GM18870 (cell line): ENCODE measurements at regions not wholly inside any gene's neighbourhood (a gene's known extent, or its start where the extent isn't known, plus 50 kb on each side); places are given as distances from the start of the nearest gene placed in this dataset.
A peak's percentile ranks its signal among the peaks of the same experiment; 100 is the strongest.

ENCODE experiments used
- ATAC-seq: cut with Tn5 transposase; IDR thresholded peaks from one replicate; pipeline ENCODE4 v1.9.1; 2021; ENCODE audit warnings: moderate library complexity; ENCODE audit not compliant: unreplicated experiment

DNA sequence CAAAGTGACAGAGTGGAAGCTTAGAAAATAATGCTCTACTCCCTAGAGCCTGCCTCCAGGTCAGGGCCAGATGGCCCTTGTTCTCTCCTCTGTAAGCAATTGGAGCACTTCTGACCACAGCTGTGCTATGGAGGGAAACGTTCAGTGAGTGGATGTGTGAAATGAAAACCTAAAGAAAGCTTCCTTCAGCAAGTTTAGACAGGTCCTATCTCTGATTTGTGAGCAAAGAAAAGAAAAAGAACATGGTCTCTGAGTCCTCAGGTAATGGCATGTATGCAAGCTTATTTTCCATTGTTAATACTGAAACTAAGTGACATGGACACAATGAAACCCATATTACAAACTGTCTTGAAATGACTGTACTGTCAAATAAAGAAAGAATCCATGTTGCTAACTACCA, 1486.8 kb downstream of the EFNB2 start:
- ATAC-seq: peak; percentile 98

DNA sequence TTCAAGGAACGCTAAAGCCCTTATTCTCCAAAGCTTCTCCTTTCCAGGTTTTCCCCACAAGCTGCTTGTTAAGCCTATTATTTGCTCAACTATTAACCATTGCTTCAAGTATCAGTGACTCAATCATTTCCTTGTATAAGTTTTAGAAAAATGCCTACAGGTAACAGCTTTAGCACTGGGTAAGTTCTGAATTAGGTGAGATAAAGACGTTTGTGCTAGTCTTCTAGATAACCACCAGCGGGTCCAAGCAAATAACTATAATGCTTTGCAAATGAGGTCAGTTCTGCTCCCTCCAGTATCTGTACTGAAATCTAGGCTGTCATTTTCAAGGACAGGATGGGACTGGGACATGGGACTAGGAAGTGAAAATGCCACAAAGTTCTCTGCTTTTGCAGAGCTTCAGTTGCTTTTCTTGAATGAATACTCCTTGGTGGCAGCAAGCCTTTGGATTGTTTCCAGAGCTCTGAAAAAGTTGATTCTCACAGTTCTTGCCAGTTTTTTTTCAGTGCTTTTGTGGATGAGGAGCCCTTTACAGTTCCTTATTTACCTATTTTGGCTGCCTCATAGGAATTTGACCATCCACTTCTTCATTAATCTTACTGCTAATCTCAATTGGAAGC, 1487.7 kb downstream of the EFNB2 start:
- ATAC-seq: no peak

DNA sequence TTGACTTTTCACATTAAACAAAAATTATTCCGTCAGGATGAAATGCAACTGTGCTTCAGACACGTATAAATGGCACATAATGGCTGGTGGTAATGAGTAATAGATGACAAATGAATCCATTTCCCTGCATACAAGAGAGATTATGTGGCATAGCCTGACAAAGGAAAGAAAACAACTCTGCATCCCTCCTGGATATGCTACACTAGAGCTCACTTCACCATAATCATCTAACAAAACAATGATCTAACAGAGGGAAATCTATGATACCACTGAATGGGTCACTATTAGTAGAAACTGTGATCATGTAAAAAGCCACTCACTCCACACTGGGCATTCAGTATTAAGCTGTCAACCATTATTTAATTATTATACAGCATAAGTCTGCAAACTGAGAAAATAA, 1498.4 kb downstream of the EFNB2 start:
- no peak for ATAC-seq

DNA sequence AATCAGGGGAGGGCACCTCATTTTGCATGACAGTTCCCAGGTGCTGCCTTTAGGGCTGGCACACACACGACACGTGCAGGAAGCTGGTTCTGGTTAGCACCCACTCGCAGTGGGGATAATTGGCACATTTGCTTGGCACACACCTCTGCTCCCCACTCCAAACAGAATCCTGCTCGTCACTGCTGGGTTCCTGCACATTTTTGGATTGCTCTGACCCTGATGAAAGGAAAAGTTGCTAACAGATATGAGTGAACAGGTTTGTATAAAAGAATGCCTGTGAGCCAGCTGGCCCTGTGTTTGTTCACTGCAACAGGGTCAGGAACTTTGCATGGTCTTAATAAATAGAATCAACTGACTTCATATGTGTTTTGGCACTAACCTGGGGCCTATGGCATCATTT, 1500.4 kb downstream of the EFNB2 start:
- no peak for ATAC-seq

DNA sequence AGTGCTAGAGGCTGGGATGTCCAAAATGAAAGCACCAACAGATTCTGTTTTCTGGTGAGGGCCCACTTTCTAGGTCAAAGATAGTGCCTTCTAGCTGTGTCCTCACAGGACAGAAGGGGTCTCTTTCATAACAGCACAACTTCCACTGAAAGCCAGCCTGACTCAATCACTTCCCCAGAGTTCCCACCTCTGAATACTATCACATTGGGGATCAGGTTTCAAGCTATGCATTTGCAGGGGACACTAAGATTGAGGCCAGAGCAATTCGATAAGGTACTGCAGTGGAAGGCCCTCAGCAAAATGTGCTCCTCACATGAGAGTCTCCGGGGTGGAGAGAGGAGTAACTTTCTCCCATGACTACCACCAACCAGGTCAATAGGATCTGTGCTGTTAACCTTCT, 1501.5 kb downstream of the EFNB2 start:
- no peak for ATAC-seq

DNA sequence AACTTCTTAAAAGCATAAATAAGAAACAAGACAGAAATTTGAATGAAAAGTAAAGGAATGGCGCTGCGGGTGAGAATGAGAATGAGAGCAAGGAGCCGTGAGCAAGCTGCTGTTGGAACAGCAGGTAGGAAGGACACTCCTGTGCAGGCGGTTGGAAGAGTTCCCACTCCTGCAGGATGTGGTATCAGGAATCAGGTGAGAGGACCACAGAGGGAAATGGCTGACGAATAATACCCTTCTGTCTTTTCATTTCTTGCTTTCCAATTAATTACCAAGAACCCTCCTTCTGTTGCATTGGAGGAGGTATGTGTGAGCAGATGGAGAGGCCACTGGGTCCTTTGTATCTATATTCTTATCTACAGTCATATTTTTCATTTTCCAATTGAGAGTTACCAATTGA, 1504.2 kb downstream of the EFNB2 start:
- ATAC-seq: no peak

DNA sequence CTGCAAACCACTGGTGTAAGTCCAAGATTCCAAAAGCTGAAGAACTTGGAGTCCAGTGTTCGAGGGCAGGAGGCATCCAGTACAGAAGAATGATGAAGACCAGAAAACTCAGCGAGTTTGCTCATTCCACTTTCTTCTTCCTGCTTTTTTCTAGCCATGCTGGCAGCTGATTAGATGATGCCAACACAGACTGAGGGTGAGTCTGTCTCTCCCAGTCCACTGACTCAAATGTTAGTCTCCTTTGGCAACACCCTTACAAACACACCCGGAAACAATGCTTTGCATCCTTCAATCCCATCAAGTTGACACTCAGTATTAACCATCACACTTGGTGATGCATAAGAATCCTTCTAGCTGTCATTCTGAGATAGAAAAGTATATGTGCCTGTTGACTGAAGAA, 1504.6 kb downstream of the EFNB2 start:
- ATAC-seq: no peak

DNA sequence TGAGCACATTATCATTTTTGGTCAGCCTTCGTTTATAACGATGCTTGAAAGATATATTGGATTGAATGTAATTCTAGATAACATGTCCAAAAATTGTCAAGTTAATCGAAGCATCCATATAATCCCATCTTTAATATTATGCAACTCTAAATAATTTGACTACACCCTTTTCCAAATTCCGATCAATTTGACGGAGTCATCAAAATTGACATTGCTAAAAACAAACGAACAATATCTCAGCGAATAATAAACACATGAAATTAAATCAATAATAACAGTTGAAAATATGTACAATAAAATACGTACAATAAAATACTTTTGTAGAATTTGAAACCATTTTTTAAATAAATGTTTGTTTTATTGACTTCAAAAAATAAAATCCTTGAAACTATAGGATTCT, 1516.4 kb downstream of the EFNB2 start:
- no peak for ATAC-seq

DNA sequence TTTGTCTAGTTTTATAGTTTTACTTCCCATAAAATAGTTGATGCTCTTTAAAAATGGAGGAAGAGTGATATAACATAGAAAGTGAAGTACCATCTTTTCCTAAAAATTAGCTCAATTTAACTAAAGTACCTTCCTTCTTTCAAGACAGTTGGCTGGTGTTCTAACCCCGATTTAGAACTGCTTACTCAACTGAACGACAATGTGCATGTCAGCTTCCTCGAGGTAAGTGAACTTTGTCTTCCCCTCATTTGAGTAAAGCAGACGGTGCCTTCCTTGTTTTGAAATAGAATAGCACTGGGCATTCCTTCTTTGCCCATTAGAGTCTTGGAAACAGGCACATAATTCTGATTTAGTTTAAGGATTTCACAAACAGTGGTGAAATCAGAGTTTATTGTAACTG, 1519.2 kb downstream of the EFNB2 start:
- ATAC-seq: no peak

DNA sequence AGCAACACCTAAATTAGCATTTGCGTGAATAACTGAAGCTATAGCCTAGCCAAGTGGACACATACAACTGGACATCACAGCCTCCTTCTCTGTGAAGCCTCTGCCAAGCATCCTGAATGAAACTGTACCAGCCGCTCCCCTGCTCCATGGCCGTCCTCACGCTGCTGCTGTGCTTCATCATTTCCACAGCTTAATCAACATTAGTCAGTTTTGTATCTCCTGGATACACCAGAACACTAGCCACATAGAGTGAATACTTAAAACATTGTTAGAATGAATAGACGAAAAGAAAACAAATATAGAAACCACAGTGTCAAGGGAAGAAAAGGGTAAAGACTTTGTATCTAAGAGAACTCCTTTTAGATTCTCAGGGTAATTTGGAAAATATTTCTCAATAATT, 1526.9 kb downstream of the EFNB2 start:
- ATAC-seq: no peak

DNA sequence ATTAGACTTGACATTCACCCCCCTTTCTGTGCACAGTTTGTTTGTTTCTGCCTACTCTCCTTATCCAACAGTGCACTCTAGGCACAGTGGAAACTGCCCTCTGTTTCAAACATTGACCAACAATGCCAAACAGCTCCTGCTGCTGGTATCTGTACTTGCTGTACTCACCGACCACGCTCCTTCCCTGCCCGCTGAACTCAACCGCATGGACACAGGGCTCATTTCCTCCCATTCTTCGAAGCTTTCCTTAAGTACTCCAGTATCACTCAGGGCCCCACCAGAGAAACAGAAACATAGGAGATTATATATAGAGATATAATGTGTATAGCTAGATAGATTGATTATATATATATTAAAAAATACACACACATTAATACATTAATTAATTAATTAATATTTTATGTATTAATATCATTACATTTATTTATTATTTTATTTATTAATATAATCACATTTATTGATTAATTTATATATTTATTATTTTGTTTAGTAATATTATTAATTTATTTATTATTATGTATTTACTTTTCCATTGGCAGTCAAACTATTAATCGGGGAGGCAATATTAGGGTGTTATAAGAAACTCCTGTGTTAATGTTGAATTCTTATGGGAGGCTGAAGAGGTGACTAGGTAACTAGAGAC, 1528.2 kb downstream of the EFNB2 start:
- ATAC-seq: no peak

DNA sequence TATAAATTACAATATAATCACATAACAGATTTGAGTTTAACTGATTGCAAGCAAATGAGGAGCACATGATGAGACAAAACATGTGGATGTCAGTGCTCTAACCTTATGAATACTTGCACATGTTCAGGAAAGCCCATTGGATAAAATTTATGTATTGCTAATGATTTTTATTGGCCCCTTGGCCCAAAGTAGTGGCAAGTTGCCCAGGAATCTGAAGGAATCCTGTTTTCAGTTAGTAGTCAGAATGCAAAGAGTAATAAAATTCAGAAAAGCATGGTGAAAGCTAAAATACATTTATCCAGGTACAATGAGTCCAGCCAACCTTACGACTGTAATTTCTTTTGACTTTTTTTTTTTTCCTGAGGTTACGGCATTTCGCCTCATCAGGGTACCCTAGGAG, 1539.4 kb downstream of the EFNB2 start:
- no peak for ATAC-seq

DNA sequence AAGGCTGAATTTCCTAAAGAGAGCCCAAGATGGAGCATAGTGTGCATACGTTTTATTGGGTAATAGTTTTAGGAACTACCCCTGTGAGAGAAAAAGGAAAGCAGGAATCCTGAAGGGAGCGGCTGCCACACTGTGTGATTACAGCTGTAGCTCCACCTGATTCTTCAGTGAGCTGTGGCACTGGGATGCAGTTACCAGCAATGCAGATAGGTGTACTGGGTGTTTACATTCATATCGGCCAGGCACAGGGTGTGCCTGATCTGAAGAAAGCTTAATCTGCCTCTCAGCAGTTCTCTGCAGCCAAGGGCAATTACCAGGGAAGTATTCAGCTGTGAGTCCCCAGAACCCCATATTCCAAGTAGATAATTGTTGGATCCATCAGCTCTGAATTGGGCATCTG, 1541.8 kb downstream of the EFNB2 start:
- no peak for ATAC-seq

DNA sequence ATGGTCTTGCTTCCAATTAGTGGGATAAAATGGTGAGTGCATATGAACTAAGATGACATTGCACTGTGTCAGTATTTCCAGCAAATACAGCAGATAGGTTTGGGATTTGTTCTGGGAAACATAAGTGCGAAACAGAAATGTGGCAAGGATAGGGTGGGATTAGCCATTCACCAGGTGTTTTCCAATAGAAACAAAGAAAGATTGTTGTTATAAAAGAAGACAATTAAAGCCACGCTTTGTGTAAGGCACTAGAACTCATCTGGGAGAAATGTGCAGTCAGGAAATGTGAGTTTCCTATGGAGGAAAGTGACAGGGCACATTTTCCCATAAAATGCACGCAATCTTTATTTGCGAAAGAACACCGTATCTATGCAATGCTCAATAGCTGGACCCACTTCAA, 1547.8 kb downstream of the EFNB2 start:
- no peak for ATAC-seq

DNA sequence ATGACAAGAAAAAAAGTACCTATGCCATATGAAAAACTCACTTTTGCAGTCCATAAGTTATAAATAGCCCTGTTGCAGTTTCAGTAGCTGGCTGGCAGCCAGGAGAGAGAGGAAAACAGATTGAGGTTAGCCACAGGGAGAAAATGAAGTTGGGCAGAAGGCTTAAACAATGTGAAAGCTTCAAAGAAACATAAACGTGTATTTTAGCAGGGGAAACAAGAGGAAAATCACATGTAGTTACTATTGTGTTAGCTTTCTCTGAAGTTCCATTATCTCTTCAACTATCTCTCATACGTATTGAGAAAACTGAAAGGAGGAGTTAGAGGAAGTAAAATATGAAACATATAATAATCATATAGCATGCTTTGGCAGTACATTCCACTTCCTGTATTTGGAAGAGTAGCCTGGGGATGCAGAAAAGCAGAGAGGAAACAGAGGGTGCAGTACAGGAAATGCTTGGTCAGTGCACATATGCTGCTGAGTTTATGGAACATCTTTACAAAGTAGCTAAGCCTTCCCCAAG, 1551.1 kb downstream of the EFNB2 start:
- peak; percentile 87 for ATAC-seq

DNA sequence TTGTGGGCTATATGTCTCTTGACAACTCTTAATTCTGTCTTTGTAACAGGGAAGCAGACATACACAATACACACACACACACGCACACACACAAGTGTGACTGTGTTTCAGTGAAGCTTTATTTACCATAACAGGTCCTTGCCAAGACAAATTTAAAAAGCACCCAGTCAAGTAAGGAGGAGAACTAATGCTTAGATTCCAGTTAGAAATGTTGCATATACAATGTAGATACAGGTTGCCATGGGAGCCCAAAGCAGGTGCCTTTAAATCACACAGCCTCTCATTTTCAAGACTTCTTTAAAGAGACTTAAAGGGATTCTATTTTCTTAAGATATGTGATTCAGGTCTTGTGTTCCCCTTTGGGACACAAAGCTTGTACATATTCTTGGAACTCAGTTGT, 1551.9 kb downstream of the EFNB2 start:
- no peak for ATAC-seq

DNA sequence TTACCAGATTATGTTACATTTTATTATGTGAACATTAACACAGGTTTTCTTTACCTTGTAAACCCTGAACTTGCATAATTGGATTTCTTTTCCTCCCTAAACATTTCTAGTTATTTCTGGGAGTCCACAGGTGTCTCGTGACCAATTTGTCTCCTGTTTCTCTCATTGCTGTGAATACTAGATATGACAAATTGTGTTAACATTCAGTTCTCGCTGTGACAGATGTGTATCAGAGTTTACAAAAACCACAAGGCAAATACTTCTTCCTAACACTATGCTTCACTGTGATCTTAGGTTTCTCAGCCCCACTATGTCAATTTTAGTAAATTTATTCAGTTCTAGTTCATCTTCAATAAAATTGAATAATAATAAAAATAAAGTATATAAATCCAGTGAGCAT, 1554.9 kb downstream of the EFNB2 start:
- no peak for ATAC-seq

DNA sequence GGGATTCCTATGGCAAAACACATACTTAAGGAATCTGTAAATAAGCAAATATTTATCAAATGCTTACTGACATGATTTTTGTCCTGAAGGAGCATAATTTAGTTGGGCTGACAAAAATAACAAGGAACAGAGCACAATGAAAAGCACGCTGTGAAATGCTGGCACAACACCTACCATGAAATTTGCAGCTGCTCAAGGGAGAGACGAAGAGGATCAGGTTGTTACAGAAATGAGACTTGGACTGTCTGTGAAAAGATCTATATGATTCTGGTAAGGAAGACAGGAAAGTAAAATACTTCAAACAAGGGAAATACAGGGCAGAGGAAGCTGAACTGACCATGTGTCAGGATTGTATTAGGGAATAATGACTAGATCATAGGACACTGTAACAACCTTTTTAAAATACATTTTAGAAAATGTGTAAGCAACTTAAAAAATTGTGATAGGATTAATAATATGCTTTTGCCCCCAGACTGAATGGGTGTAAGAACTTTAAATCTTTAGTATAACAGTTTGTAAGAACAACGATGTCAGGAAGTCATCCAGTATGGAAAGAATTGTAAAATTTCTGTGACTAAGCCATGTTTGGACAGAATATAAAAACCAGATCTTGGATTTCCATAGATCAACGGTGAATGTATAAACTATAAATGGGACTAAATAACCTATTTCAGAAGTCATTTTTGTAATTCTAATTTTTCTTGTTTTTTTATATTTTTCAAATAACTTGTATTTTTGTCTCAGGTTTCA, 1556.0 kb downstream of the EFNB2 start:
- no peak for ATAC-seq

DNA sequence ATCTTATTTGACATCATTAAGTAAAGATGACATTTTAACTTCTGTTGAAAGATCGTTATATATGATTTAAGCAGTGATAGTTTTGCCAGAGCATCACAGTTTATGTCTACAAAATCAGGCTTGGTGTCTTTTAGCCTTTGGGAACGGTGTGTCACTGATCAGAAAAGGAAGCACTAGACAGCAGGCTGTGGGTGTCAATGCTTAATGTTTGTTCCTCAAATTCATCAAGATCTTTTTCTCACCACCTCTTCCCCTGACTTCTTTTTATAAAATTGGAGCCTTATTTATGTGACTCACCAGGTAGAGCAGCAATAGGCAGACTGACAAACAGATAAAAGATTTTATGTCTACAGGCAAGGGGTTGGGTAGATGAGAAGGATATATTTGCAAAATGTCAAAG, 1558.5 kb downstream of the EFNB2 start:
- no peak for ATAC-seq

DNA sequence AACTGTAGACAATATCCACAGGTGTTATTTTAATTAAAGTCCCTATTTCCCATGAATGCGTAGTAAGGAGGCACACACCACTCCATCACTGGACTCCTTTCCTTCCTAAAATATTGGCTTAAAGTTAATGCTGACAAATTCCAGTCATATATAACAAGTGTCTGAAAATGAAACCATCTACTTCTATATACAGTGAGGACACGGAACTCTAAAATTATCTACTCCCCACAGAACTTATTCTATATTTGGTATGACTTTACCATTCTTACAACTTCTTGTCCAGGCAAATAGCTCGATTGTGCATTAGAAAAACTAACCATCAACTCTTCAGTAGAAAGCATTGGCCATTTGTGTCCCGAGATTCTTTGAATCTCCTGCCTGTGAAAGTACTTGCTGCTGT, 1560.2 kb downstream of the EFNB2 start:
- peak; percentile 88 for ATAC-seq

DNA sequence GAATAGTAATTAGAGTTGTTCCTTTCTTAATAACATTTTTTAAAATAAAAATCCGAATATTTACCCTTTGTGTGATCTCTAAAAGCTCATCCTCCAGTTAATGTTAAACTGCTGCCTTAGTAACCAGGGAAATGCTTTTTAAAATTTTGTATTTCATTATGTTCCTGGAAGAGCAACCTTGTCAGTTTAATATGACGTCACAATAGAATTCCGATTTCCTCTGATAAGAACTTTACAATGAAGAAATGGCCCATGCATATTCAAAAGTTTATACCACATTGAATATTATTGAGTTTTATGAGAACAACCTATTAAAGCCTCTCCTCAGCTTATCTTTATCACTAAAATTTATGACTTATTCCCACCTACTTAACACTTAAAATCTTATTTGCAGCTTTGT, 1566.6 kb downstream of the EFNB2 start:
- no peak for ATAC-seq
